ENCODE measurements at regions not wholly inside any gene's neighbourhood (a gene's known extent, or its start where the extent isn't known, plus 50 kb on each side); places are given as distances from the start of the nearest gene placed in this dataset.

- no peak for DNase-seq
These were observed 191.3 kb downstream of the MID1IP1 start for GRCh38 chrX:38992441-38993096.

DNA sequence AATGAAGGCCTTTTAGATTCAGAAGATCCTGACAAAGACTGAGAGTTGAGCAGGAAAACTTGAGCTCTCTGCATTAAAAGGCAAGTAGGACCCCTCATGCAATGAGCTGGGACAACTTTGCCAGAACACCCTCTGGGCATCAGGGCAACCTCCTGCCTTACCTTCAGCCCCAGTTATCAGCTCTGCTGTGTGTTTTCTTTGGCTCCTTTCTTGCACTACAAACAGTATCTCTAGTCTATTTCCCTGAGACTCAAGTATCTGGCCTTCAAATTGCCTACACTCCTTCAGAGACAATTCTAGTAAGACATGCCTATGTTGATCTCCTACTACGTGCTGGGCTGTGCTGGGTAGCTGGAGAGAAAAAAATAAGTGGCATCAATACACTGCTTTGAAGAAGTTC is 192.2 kb downstream of the MID1IP1 start:
- DNase-seq: no peak

- no peak for DNase-seq
These were observed 197.8 kb downstream of the MID1IP1 start for GRCh38 chrX:38999099-38999498.

DNA sequence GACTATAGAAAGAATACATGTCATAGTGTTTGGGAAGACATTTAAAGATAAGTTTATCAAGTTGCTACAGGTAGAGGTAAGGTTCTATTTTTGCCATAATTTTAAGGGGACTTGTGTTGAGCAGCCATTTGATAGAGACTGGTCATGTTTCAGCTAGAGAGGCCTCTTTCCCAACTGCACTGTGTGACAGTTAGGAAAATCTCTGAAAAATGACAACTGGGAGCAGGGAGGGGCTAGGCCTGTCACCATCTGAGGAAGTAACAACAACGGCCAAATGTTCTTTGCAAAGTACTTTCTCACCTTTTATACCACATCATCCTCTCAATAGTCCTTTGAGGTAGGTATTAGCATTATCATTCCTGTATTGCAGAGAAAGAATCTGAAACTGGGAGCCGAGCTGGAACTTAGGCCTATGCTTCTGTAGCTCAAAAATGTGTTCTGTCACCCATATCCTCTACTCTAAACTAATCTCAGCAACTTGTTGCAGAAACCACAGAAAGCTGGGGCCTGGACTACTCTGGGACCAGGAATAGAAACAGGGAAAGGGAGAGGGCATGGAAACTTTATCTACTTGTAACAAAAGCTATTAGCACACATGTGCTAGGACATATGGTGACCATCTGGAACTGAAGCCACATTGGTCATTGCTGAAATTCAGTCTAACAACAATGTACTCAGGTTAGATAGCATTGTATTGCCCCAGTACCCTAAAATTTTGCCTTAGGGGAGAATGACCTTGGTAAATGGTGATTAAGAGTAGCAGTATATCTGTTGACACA is 198.9 kb downstream of the MID1IP1 start:
- DNase-seq: no peak

- DNase-seq: no peak
These were observed 199.5 kb downstream of the MID1IP1 start for GRCh38 chrX:39000802-39001201.

GRCh38 chrX:39002466-39002865 is 201.2 kb downstream of the MID1IP1 start:
- no peak for DNase-seq

GRCh38 chrX:39008549-39008948 is 207.3 kb downstream of the MID1IP1 start:
- DNase-seq: no peak

- no peak for DNase-seq
These were observed 210.4 kb downstream of the MID1IP1 start for GRCh38 chrX:39011454-39012221.

DNA sequence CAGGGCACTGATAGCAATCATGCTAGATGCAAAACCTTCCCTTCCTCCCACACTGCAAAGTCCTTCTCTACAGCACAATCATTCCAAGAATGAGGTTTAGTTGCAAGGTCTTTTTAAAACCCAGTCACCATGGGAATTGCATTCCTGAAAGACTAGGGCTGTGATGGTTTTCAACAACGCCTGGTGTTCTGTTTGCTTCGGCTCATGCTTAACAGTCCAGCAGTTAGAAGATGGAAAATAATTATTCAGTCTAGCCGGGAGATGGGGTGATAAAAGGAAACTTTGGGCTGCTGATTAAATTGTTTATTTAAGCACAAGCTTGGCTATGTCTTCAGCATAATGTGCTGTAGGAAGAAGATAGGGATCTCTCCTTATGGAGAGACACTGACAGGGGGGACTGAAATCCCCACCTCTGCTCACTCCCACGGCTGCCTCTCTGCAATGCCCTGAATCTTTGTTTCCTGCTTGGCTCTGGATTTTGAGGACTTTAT is 211.4 kb downstream of the MID1IP1 start:
- no peak for DNase-seq

GRCh38 chrX:39016556-39016955 is 215.3 kb downstream of the MID1IP1 start:
- no peak for DNase-seq

GRCh38 chrX:39017077-39017476 is 215.8 kb downstream of the MID1IP1 start:
- DNase-seq: no peak

- DNase-seq: no peak
These were observed 216.5 kb downstream of the MID1IP1 start for GRCh38 chrX:39017716-39018115.

DNA sequence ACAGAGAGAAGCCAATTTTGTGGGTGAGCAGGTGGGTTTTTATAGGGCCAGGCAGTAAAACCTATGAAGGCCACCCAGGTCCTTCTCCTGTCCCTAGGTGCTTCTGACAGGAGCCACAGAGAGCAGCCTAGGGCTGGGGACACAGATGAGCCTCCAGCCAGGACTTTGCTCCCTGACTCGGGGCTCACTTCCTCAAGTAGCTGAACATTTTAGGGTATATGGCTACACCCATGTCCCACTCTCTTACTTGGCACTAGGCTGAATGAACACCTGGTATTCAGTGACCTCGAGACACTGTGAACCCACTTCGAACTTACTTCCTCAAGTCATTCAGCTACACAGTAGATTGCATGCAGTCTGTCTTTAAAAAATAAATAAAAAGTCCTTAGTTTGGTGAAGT is 217.3 kb downstream of the MID1IP1 start:
- no peak for DNase-seq

- no peak for DNase-seq
These were observed 217.8 kb downstream of the MID1IP1 start for GRCh38 chrX:39019056-39019455.

DNA sequence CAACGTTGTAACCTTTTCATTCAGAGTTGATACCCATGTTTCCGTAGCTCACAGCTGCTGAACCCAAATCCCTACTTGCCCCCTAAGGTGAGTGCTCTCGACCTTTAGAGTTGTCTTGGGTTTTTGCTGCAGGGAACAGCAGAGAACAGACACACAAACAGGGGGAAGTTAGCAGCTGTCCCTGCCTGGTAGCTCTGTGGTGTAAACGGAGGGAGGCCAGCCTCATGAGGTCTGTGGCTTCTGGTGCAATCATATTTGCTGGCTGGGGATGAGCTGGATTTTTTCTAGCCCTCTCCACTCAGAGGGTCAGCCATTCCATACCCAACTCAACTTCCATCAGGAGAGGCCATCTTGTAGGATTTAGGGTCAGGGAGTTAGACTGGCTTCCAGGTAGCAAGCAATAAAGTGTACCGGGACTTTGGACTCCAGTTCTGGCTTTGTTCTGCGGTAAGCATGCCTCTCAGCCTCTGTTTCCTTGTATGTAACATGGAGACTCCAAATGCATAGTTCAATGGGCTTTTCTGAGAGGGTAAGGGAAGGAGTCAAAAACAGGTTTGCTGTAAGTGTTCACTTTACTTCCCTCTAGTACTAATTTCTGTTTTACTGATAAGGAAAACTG is 218.9 kb downstream of the MID1IP1 start:
- no peak for DNase-seq

DNA sequence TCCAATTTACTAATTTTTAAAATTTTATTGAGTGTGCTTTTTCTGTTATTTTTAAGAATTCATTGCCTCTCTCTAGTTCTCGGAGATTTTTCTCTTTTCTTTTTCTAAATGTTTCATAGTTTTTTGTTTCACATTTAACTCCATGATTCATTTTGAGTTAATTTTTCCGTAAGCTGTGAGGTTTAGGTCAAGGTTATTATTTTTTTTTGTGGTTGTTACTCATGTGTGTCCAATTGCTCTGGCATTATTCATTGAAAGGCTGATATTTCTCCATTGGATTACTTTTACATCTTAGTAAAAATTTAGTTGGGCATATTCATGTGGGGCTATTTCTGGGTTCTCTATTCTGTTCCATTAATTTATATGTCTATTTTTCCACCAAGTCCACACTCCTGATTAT is 220.8 kb downstream of the MID1IP1 start:
- DNase-seq: no peak

DNA sequence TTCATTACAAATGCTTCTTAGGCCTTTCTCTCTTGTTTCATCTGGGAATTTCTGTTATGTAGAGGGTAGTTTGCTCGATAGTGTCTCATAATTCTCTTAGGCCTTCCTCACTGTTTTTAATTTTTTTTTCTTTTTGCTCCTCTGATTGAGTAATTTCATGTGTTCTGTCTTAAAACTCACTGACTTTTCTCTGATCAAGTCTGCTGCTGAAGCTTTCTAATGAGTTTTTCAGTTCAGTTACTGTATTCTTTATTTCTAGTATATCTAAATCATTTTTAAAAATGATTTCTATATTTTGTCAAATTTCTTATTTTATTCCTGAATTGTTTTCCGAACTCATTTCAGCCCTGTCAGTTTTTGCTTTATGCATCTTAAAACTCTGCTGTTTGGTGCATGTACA is 228.0 kb downstream of the MID1IP1 start:
- no peak for DNase-seq

GRCh38 chrX:39030636-39031035 is 229.4 kb downstream of the MID1IP1 start:
- no peak for DNase-seq

DNA sequence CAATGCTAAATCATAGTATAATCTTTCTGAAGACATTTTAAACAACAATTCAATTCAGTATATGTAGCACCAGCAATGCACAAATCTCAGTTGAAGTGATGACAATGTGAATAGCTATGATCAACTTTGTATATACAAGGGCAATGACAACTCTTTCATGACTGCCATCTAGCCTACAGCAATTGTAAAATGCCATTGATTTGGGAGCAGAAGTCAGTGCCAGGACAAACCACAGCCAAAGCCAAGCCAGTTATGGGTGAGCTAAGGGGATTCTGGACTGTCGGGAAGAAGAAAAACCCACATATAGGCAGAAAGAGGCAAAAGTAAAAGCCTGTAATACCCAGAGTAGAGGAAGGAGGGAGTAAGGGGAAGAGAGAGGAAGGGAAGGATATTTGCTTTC is 238.6 kb downstream of the MID1IP1 start:
- DNase-seq: no peak

- DNase-seq: no peak
These were observed 242.7 kb downstream of the MID1IP1 start for GRCh38 chrX:39043838-39044550.

DNA sequence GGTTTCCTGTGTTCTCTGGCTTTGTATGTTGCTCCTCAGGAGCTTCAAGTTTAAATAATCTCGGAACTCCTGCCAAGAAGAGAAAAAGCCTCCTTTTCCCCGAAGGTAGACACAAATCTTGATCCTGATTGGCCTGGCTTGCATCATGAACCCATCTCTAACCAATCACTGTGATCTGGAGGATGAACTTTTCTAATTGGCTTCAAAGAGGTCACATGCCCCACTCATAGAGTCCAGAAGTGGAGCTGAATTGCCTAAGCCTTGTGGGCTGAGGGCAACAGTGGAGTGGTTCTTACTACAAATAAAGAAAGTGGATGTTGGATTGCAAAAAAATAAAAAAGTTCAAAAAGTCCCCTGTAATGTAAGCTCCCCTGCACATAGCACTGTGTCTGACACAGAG is 245.9 kb downstream of the MID1IP1 start:
- DNase-seq: no peak

DNA sequence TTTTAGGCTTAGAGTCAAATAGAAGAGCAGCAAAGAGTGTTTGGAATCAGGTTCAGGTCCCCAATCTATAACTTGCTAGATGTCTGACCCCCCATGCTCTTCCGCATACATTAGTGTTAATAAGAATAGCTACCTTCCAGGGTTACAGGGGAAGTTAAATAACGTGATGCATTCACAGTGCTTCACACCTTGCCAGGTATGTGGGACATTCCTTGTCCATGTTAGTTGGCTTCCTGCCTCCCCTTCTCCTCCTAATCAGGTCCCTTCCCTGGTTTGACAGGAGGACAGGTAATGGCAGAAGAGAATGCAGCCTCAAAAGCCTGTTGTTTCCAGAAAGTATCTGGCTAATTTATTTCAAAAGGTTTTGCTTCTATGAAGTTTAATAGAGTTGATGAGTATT is 248.7 kb downstream of the MID1IP1 start:
- no peak for DNase-seq

DNA sequence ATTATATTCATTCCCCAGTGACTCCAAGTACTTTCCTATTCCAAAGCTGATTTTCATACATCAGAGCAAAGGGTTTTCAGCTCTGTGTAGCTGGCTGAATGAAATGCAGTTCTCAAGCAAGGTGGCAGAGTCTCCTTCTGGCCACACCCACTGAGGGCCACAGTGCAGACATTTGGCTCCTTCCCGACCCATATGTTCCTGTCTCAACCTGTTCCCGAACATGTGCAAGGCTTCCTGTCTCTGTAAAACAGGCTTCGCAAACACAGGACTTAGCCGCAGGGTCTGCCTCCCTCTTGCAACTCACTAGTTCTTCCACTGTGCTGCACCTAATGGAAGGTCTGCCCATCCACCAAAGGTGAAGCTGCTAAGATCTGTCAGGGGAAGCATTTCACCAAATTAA is 249.2 kb downstream of the MID1IP1 start:
- no peak for DNase-seq

Measured in NCI-H1092 treated with DMSO at 0.1 percent for 48 hours (cell line).